Astrocyte of the hippocampus (primary cell): ENCODE measurements at regions not wholly inside any gene's neighbourhood (a gene's known extent, or its start where the extent isn't known, plus 50 kb on each side); places are given as distances from the start of the nearest gene placed in this dataset.
"Not testable (repeated sequence)": the region's sequence is repeated elsewhere in the genome, so short reads cannot be mapped to it uniquely, and the experiment has no call there.

Source experiments
- DNase-seq: peaks from one replicate; pipeline ENCODE4 v3.0.0; 2011; ENCODE audit warnings: low read depth, low spot score

- DNase-seq: no peak
Observed at GRCh38 chr21:38112219-38112789, 144.5 kb upstream of the KCNJ15 start.

- DNase-seq: no peak
Observed at GRCh38 chr21:38114717-38115333, 142.0 kb upstream of the KCNJ15 start.

- DNase-seq: no peak
Observed at GRCh38 chr21:38115870-38116269, 140.9 kb upstream of the KCNJ15 start.

- no peak for DNase-seq
Observed at GRCh38 chr21:38119793-38120192, 137.0 kb upstream of the KCNJ15 start.

GRCh38 chr21:38120679-38120983 lies 136.2 kb upstream of the KCNJ15 start:
- not testable (repeated sequence) for DNase-seq

- DNase-seq: no peak
Observed at GRCh38 chr21:38120984-38121855, 135.6 kb upstream of the KCNJ15 start.

- DNase-seq: no peak
Observed at GRCh38 chr21:38121888-38122720, 134.7 kb upstream of the KCNJ15 start.

GRCh38 chr21:38123626-38124025 lies 133.2 kb upstream of the KCNJ15 start:
- DNase-seq: no peak

- DNase-seq: peak; percentile 70
Observed at GRCh38 chr21:38126666-38127303, 130.0 kb upstream of the KCNJ15 start.

GRCh38 chr21:38129711-38130110 lies 127.1 kb upstream of the KCNJ15 start:
- no peak for DNase-seq

GRCh38 chr21:38133240-38133639 lies 123.6 kb upstream of the KCNJ15 start:
- DNase-seq: no peak

- no peak for DNase-seq
Observed at GRCh38 chr21:38134084-38134873, 122.5 kb upstream of the KCNJ15 start.

- DNase-seq: peak; percentile 32
Observed at GRCh38 chr21:38136201-38136600, 120.6 kb upstream of the KCNJ15 start.

- DNase-seq: no peak
Observed at GRCh38 chr21:38139380-38140168, 117.2 kb upstream of the KCNJ15 start.

- DNase-seq: peak; percentile 47
Observed at GRCh38 chr21:38140207-38140903, 116.4 kb upstream of the KCNJ15 start.

GRCh38 chr21:38142224-38142623 lies 114.6 kb upstream of the KCNJ15 start:
- DNase-seq: no peak

GRCh38 chr21:38144193-38144592 lies 112.6 kb upstream of the KCNJ15 start:
- no peak for DNase-seq

GRCh38 chr21:38145104-38145503 lies 111.7 kb upstream of the KCNJ15 start:
- DNase-seq: no peak

- no peak for DNase-seq
Observed at GRCh38 chr21:38147391-38147790, 109.4 kb upstream of the KCNJ15 start.
